MCF 10A (cell line): ENCODE measurements at regions not wholly inside any gene's neighbourhood (a gene's known extent, or its start where the extent isn't known, plus 50 kb on each side); places are given as distances from the start of the nearest gene placed in this dataset.

Experiments
- BruUV-seq: library from RNA; stranded (reverse); fragments of 400-500 nt; replicated peaks from 2 replicates; lab custom pipeline; 2021; lab: Mats Ljungman, UMichigan
- CTCF ChIA-PET: fragments of 300-600 bp; sonication (Branson Sonifier 250); formaldehyde crosslinking; extraction: SDS; loops from one replicate; lab custom pipeline; 2021; ENCODE audit warnings: antibody characterized with exemption, inconsistent platforms; lab: Yijun Ruan, JAX
- POLR2A ChIA-PET: fragments of 300-600, 350-650 bp; sonication (Branson Sonifier 250); formaldehyde crosslinking; extraction: SDS; loops from one replicate; lab custom pipeline; 2020; ENCODE audit warnings: antibody characterized with exemption, inconsistent platforms; lab: Yijun Ruan, JAX
- DNase-seq: peaks from one replicate; pipeline ENCODE4 v3.0.0-alpha.2; 2018; ENCODE audit not compliant: unreplicated experiment
- H3K27ac Mint-ChIP-seq: one replicate; pipeline ENCODE4 v1.8.0; 2022; ENCODE audit warnings: mild to moderate bottlenecking, low read depth, mixed read lengths; ENCODE audit not compliant: unreplicated experiment
- H3K27me3 Mint-ChIP-seq: one replicate; pipeline ENCODE4 v1.8.0; 2022; ENCODE audit warnings: mixed read lengths; ENCODE audit not compliant: insufficient read depth, unreplicated experiment
- H3K36me3 Mint-ChIP-seq: one replicate; pipeline ENCODE4 v1.8.0; 2022; ENCODE audit warnings: mild to moderate bottlenecking, moderate library complexity, mixed read lengths; ENCODE audit not compliant: insufficient read depth, unreplicated experiment
- H3K4me1 Mint-ChIP-seq: one replicate; pipeline ENCODE4 v1.8.0; 2022; ENCODE audit warnings: mixed read lengths; ENCODE audit not compliant: insufficient read depth, unreplicated experiment
- H3K4me3 Mint-ChIP-seq: one replicate; pipeline ENCODE4 v1.8.0; 2022; ENCODE audit warnings: mild to moderate bottlenecking, moderate library complexity, mixed read lengths; ENCODE audit not compliant: unreplicated experiment
- H3K9me3 Mint-ChIP-seq: one replicate; pipeline ENCODE4 v1.8.0; 2022; ENCODE audit warnings: mixed read lengths; ENCODE audit not compliant: unreplicated experiment
- CTCF ChIP-seq: fragments of 200-600 bp; IDR thresholded peaks from one replicate; pipeline ENCODE4 v1.8.0; 2022; ENCODE audit warnings: antibody characterized with exemption, mild to moderate bottlenecking; ENCODE audit not compliant: unreplicated experiment
- intact Hi-C: fragments of 100-400 bp; cut with micrococcal nuclease; formaldehyde crosslinking; loops from 2 replicates; pipeline ENCODE4 v1.14.1; 2022

- no peak overlapping the region for H3K27ac Mint-ChIP-seq
- no peaks in the 10 kb centered on the region for H3K4me1 Mint-ChIP-seq
- no peaks in the 10 kb centered on the region for H3K9me3 Mint-ChIP-seq
- no TSS peak for BruUV-seq
- ChIA-PET CTCF (no interaction called here), POLR2A (no interaction called here)
- H3K36me3 Mint-ChIP-seq: no peaks in the 10 kb centered on the region
- TF ChIP-seq CTCF: no peak
- DNase-seq: no peak
- no peaks in the 10 kb centered on the region for H3K27me3 Mint-ChIP-seq
- intact Hi-C loops: no loop called here
- no peak overlapping the region for H3K4me3 Mint-ChIP-seq
Measured at GRCh38 chr3:161748049-161748448, 251.4 kb downstream of the OTOL1 start.

GRCh38 chr3:161754420-161755053, 257.9 kb downstream of the OTOL1 start:
- no peaks in the 10 kb centered on the region for H3K9me3 Mint-ChIP-seq

GRCh38 chr3:161759444-161759843, 262.8 kb downstream of the OTOL1 start:
- Mint-ChIP-seq H3K36me3 (no peaks in the 10 kb centered on the region), H3K9me3 (no peaks in the 10 kb centered on the region), H3K4me1 (no peaks in the 10 kb centered on the region), H3K4me3 (no peak overlapping the region), H3K27ac (no peak overlapping the region), H3K27me3 (no peaks in the 10 kb centered on the region)
- no peak for DNase-seq
- intact Hi-C loops: no loop called here
- ChIA-PET CTCF (no interaction called here), POLR2A (no interaction called here)
- BruUV-seq: no TSS peak
- TF ChIP-seq CTCF: no peak

More at GRCh38 chr3:161754420-161755053, 257.9 kb downstream of the OTOL1 start:
- no peaks in the 10 kb centered on the region for H3K4me1 Mint-ChIP-seq
- TF ChIP-seq CTCF: no peak
- BruUV-seq: no TSS peak
- H3K36me3 Mint-ChIP-seq: no peaks in the 10 kb centered on the region
- DNase-seq: no peak
- intact Hi-C loops: no loop called here
- H3K27me3 Mint-ChIP-seq: no peaks in the 10 kb centered on the region
- no peak overlapping the region for H3K4me3 Mint-ChIP-seq
- POLR2A ChIA-PET: no interaction called here
- no peak overlapping the region for H3K27ac Mint-ChIP-seq
- CTCF ChIA-PET: interaction anchor here (0.6 kb wide), 2 partner anchors 126 to 448 kb away, joined by 3 to 5 read pairs; no protein-coding TSS in a partner anchor

GRCh38 chr3:161766331-161766730, 269.7 kb downstream of the OTOL1 start:
- H3K27ac Mint-ChIP-seq: no peak overlapping the region
- no peak for TF ChIP-seq CTCF
- BruUV-seq: no TSS peak
- intact Hi-C loops: no loop called here
- H3K4me3 Mint-ChIP-seq: no peak overlapping the region
- no peaks in the 10 kb centered on the region for H3K4me1 Mint-ChIP-seq
- no peaks in the 10 kb centered on the region for H3K9me3 Mint-ChIP-seq
- POLR2A ChIA-PET: interaction anchor here (1.1 kb wide), 1 partner anchor 65 kb away, joined by 3 read pairs; no protein-coding TSS in a partner anchor
- CTCF ChIA-PET: interaction anchor here (0.6 kb wide), 1 partner anchor 27 kb away, joined by 3 read pairs; no protein-coding TSS in a partner anchor
- no peak for DNase-seq
- H3K27me3 Mint-ChIP-seq: no peaks in the 10 kb centered on the region
- H3K36me3 Mint-ChIP-seq: no peaks in the 10 kb centered on the region
